Breast epithelium (tissue), 3 donors: ENCODE measurements at regions not wholly inside any gene's neighbourhood (a gene's known extent, or its start where the extent isn't known, plus 50 kb on each side); places are given as distances from the start of the nearest gene placed in this dataset.

Experiments used
- CTCF ChIP-seq, 3 donors: fragments of 450-650 bp; IDR thresholded peaks; one replicate each; pipeline ENCODE4 v1.5.1; 2016 to 2017; ENCODE audit warnings: antibody characterized with exemption in 3 of 3, mild to moderate bottlenecking in 3 of 3, moderate library complexity in 3 of 3
- POLR2A ChIP-seq: fragments of 450-650 bp; IDR thresholded peaks from one replicate; pipeline ENCODE4 v1.6.1; 2016; ENCODE audit warnings: antibody characterized with exemption, mild to moderate bottlenecking, moderate library complexity
- POLR2AphosphoS5 ChIP-seq, 3 donors: sonication (generic); formaldehyde crosslinking; IDR thresholded peaks; one replicate each; pipeline ENCODE4 v1.6.1; 2017; ENCODE audit warnings: antibody characterized with exemption in 3 of 3

DNA sequence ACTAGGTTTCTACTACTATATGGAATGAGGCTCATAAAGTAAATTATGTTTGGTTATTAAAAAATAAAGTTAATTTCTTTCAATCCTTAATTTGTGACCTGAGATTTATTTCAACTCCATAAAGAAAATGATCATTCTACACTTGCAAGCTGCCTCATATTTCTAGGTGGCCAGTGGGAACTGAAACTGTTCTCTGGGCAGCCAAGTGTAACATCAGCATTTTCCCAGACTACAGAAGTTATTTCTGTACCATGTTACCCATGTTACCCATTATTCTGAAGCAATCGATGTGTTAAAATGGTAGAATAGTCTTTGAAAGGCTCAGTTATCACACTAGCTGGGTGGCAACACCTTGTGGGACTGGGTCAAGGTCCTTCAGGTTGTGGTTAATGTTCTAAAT lies 139.3 kb upstream of the FBXO11 start:
- no peak for TF ChIP-seq CTCF (IDR thresholded peaks at IDR 0.05)
- no peak for TF ChIP-seq POLR2A
- no peak for TF ChIP-seq POLR2AphosphoS5 (IDR thresholded peaks at IDR 0.05)
